Central memory CD8-positive, alpha-beta T cell (primary cell): ENCODE measurements at regions not wholly inside any gene's neighbourhood (a gene's known extent, or its start where the extent isn't known, plus 50 kb on each side); places are given as distances from the start of the nearest gene placed in this dataset.
"Not testable (repeated sequence)": the region's sequence is repeated elsewhere in the genome, so short reads cannot be mapped to it uniquely, and the experiment has no call there.

Experiments
- ATAC-seq: fragments of 150-1000 bp; cut with Tn5 transposase; replicated peaks from 2 replicates; pipeline ENCODE4 v1.10.0; 2022; ENCODE audit warnings: mild to moderate bottlenecking, moderate FRiP score, moderate number of reproducible peaks; ENCODE audit not compliant: poor library complexity, severe bottlenecking; ENCODE audit errors: extremely low read depth
- DNase-seq, 2 donors: peaks; one replicate each; pipeline ENCODE4 v3.0.0; 2021; ENCODE audit warnings: low spot score in 2 of 2
- H3K27ac Mint-ChIP-seq: one replicate; pipeline ENCODE4 v1.8.0; 2022; ENCODE audit warnings: low read depth, mild to moderate bottlenecking, moderate library complexity, mixed read lengths
- H3K27me3 Mint-ChIP-seq: one replicate; pipeline ENCODE4 v1.8.0; 2022; ENCODE audit warnings: mixed read lengths
- H3K36me3 Mint-ChIP-seq: one replicate; pipeline ENCODE4 v1.8.0; 2022; ENCODE audit warnings: mild to moderate bottlenecking, moderate library complexity, mixed read lengths; ENCODE audit not compliant: insufficient read depth
- H3K4me1 Mint-ChIP-seq: one replicate; pipeline ENCODE4 v1.8.0; 2022; ENCODE audit warnings: mixed read lengths
- H3K4me3 Mint-ChIP-seq: one replicate; pipeline ENCODE4 v1.8.0; 2022; ENCODE audit warnings: mild to moderate bottlenecking, moderate library complexity, mixed read lengths
- H3K9me3 Mint-ChIP-seq: one replicate; pipeline ENCODE4 v1.8.0; 2022; ENCODE audit warnings: mixed read lengths

DNA sequence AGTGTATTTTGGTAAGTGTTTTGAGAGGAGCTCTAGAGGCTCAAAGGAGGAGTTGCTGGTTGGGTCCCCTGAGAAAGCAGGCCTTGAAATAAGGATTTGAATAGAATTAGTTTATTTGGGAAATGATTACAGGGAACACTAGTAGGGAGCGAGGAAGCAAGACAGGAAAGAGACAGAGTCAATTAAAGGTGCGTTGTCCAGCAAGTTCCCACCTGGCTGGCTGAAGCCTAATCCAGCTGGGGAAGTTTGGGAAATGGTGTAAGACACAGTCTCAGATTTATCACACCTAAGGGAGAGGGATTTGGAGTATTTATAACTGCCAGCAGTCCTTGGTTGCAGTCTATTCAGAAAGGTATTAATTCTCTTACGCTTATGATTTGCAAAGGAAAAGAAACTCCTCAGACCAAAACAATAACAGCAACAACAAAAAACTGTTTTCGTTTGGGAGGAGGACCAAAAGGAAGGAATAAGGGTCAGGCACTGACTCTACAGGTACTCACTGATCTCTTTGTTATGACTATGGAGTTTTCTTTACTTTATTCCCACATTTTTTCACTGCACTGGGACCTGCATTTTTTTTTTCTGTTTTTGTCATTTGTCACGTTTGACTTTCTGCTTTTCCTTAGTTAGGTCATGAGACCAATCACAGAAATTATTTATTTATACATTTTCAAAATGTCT lies 780.8 kb downstream of the TTLL7 start:
- not testable (repeated sequence) for H3K27ac Mint-ChIP-seq, H3K4me3 Mint-ChIP-seq, H3K4me1 Mint-ChIP-seq, ATAC-seq, H3K36me3 Mint-ChIP-seq, DNase-seq, H3K27me3 Mint-ChIP-seq, H3K9me3 Mint-ChIP-seq

GRCh38 chr1:83214317-83214716 lies 784.6 kb downstream of the TTLL7 start:
- H3K36me3 Mint-ChIP-seq, H3K27me3 Mint-ChIP-seq, H3K27ac Mint-ChIP-seq, H3K4me1 Mint-ChIP-seq, H3K4me3 Mint-ChIP-seq, ATAC-seq, DNase-seq, H3K9me3 Mint-ChIP-seq: not testable (repeated sequence)

GRCh38 chr1:83213648-83214047 lies 785.3 kb downstream of the TTLL7 start:
- H3K36me3 Mint-ChIP-seq, H3K4me1 Mint-ChIP-seq, H3K27ac Mint-ChIP-seq, H3K9me3 Mint-ChIP-seq, H3K4me3 Mint-ChIP-seq, H3K27me3 Mint-ChIP-seq, ATAC-seq, DNase-seq: not testable (repeated sequence)

DNA sequence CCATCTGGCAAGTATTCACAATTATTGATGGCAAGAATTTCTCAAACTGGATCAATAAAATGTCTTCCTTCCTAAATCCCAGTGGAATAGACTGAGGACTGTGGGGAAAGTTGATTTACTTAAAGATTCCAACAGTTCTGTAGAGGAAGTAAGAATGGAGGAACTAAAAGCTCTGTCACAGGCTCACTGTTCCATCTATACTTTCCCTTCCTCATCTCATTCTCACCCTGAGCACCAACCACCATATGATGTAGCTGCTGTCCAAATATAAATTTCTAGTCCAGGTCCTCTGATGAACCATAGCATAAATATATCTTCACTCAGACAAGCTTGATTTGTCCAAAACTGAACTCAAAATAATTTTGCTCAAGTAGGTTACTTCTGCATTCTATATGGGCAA lies 786.9 kb downstream of the TTLL7 start:
- not testable (repeated sequence) for ATAC-seq

GRCh38 chr1:83208540-83208939 lies 790.4 kb downstream of the TTLL7 start:
- not testable (repeated sequence) for ATAC-seq, DNase-seq, H3K36me3 Mint-ChIP-seq, H3K9me3 Mint-ChIP-seq, H3K27me3 Mint-ChIP-seq, H3K27ac Mint-ChIP-seq, H3K4me3 Mint-ChIP-seq, H3K4me1 Mint-ChIP-seq

More for the DNA sequence above, 786.9 kb downstream of the TTLL7 start:
- not testable (repeated sequence) for H3K36me3 Mint-ChIP-seq, H3K27me3 Mint-ChIP-seq, DNase-seq, H3K4me3 Mint-ChIP-seq, H3K4me1 Mint-ChIP-seq, H3K27ac Mint-ChIP-seq, H3K9me3 Mint-ChIP-seq

GRCh38 chr1:83194610-83195009 lies 804.3 kb downstream of the TTLL7 start:
- H3K27ac Mint-ChIP-seq, H3K4me1 Mint-ChIP-seq, H3K27me3 Mint-ChIP-seq, DNase-seq, H3K4me3 Mint-ChIP-seq, H3K36me3 Mint-ChIP-seq, ATAC-seq: not testable (repeated sequence)
- H3K9me3 Mint-ChIP-seq = peaks cover 11% of the 10 kb centered on the region

DNA sequence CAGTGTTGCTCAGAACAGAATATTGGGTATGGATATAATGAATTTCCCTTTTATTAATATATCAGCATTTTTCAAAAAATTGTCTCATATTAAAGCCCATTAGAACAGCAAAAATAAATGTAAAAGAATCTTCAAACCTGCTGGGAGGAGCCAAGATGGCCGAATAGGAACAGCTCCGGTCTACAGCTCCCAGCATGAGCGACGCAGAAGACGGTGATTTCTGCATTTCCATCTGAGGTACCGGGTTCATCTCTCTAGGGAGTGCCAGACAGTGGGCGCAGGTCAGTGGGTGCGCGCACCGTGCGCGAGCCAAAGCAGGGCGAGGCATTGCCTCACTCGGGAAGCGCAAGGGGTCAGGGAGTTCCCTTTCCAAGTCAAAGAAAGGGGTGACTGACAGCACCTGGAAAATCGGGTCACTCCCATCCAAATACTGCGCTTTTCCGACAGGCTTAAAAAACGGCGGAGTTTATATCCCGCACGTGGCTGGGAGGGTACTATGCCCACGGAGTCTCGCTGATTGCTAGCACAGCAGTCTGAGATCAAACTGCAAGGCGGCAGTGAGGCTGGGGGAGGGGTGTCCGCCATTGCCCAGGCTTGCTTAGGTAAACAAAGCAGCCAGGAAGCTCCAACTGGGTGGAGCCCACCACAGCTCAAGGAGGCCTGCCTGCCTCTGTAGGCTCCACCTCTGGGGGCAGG lies 816.8 kb downstream of the TTLL7 start:
- ATAC-seq, DNase-seq, H3K27me3 Mint-ChIP-seq, H3K4me3 Mint-ChIP-seq, H3K27ac Mint-ChIP-seq, H3K36me3 Mint-ChIP-seq, H3K4me1 Mint-ChIP-seq: not testable (repeated sequence)
- H3K9me3 Mint-ChIP-seq = peaks cover 16% of the 10 kb centered on the region

DNA sequence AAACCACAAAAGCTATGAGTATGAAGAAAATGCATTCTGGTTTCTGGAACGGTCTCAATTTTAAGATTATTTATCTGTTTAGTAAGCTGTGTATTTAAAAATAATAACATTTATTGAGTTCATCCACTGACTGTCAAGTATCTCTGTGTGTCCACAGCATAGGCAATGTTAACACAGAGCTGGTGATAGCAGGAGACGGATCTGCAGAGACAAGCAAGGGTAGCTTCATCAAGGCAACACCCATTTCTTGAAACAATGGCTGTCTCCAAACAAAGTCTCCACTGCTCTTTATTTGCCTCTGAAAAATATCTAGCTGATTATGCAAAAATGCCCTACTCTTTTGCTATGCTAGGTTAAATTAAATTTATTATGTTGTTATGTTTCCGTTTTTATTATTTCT lies 818.3 kb downstream of the TTLL7 start:
- not testable (repeated sequence) for H3K36me3 Mint-ChIP-seq, H3K4me1 Mint-ChIP-seq, H3K27me3 Mint-ChIP-seq, H3K4me3 Mint-ChIP-seq, H3K27ac Mint-ChIP-seq, ATAC-seq, DNase-seq
- H3K9me3 Mint-ChIP-seq = peaks cover 16% of the 10 kb centered on the region

DNA sequence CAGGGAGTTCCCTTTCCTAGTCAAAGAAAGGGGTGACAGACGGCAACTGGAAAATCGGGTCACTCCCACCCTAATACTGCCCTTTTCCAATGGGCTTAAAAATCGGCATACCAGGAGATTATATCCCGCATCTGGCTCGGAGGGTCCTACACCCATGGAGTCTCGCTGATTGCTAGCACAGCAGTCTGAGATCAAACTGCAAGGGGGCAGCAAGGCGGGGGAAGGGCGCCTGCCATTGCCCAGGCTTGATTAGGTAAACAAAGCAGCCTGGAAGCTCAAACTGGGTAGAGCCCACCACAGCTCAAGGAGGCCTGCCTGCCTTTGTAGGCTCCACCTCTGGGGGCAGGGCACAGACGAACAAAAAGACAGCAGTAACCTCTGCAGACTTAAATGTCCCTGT lies 831.3 kb downstream of the TTLL7 start:
- not testable (repeated sequence) for H3K4me1 Mint-ChIP-seq, H3K27me3 Mint-ChIP-seq, H3K4me3 Mint-ChIP-seq, H3K9me3 Mint-ChIP-seq, H3K36me3 Mint-ChIP-seq, H3K27ac Mint-ChIP-seq, DNase-seq, ATAC-seq

DNA sequence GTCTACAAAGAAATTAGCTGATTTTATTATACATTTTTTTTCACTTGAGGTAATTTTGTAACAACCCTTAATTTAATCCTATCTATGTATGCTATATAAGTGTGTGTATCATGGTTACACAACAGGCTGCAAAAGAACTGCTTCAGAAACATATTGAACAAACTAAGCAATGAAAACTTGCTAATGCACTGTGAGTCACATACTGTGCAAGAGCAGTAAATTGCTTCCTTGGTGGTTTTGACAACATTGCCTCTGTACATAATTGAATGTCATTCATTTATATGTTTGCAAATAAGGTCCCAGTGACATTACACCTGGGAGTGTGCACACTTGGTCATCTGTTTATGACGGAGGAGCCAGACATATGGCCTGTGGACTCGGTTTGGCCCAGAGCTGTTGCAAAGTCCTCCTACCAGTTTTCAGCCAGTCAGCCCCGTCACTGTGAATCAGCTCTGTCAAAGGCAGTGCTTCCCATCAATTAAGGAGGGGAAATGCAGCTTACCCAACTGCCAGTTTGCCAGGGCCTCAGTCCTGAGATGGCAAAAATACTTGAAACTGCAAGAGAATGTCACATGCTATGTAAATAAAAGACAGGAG lies 835.0 kb downstream of the TTLL7 start:
- not testable (repeated sequence) for H3K4me1 Mint-ChIP-seq, H3K27ac Mint-ChIP-seq, H3K36me3 Mint-ChIP-seq, DNase-seq, H3K9me3 Mint-ChIP-seq, H3K4me3 Mint-ChIP-seq, H3K27me3 Mint-ChIP-seq, ATAC-seq

DNA sequence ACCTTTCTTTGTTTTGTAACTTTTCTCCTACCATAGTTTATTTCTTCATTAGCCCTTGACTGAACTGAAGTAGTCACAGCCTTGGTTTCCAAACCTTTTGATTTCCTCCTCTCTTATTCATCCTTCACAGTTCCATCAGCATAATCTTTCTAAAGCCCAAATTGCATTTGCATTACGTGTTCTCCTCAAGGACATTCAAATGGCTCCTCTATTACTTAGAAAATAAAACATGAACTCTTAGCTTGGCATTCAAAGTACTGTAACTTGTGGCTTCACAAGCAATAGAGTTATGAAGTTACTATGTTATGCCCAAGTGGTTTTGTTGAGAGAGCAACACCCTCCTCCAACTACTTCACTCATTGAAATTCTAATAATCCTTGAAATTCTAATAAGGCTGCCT lies 840.0 kb downstream of the TTLL7 start:
- H3K36me3 Mint-ChIP-seq, H3K4me1 Mint-ChIP-seq, DNase-seq, H3K27ac Mint-ChIP-seq, H3K27me3 Mint-ChIP-seq, ATAC-seq, H3K9me3 Mint-ChIP-seq, H3K4me3 Mint-ChIP-seq: not testable (repeated sequence)

GRCh38 chr1:83154306-83154705 lies 844.6 kb downstream of the TTLL7 start:
- H3K4me3 Mint-ChIP-seq, H3K27ac Mint-ChIP-seq, H3K27me3 Mint-ChIP-seq, DNase-seq, H3K4me1 Mint-ChIP-seq, H3K36me3 Mint-ChIP-seq, H3K9me3 Mint-ChIP-seq, ATAC-seq: not testable (repeated sequence)
